NCI-H1436 treated with DMSO at 0.1 percent for 48 hours (cell line): ENCODE measurements at regions not wholly inside any gene's neighbourhood (a gene's known extent, or its start where the extent isn't known, plus 50 kb on each side); places are given as distances from the start of the nearest gene placed in this dataset.

ENCODE experiments used
- DNase-seq: peaks from one replicate; lab custom pipeline; 2025; lab: John Stamatoyannopoulos, UW

DNA sequence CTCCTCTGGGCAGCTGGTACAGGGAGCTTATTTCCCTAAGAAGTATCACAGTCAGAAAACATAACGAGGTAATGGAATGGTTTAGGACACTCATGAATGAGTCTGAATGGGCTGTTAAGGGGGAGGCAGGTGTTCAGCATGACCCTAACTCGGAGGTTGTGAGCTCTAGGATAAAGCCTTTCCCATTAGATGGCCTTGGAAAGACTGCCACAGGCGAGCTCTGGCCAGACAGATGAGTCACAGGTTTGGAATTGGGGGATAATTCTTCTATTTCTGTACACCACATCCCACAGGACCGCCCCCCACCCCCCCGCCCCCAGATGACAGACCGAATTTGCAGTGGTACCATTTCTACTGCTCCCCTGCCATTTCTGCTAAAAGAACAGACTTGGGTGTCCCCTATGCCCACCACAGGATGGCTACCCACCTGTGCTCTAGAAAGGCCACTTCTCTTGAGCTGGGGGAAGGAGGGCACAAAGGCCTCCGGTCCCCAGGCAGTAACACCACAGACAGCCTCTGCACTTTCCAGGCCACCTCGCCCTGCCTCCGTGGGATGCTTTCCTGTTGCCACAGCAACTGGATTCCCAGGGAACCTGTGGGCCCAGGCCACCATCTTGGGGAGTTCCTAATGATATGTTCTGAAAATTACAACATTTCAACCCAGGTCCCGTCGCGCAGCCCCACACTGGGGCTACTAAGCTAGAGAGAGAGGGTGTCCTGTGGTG is 76.7 kb downstream of the TRIM29 start:
- DNase-seq, result no peak

DNA sequence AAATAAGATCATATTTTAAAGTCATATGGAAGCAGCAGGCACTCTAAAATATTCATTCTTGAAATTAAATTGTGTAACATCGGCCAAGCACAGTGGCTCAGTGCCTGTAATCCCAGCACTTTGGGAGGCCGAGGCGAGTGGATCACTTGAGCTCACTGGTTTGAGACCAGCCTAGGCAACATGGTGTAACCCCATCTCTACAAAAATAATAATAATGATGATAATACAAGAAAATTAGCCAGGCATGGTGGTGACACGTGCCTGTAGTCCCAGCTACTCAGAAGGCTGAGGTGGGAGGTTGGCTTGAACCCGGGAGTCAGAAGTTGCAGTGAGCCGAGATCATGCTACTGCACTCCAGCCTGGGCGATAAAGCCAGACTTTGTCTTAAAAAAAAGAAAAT is 77.4 kb downstream of the TRIM29 start:
- no peak for DNase-seq

DNA sequence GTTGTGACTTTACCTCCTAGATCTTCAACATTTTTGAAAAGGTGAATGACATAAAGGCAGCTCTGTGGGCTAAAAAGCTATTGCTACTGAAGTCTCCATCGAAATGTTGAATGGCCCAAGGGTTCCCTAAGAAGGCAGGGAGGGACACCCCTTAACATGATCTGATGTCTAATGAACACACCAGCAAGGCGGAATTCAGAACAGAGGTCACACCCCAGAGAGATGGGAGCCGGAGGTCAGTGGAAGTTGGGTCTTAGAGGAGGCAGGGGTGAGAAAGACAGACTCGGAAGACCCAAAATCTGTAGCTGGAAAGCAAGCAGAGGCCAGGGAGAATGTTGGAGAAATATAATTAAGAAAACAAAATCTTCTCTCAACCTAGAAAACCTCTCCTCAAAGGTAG is 79.0 kb downstream of the TRIM29 start:
- no peak for DNase-seq

DNA sequence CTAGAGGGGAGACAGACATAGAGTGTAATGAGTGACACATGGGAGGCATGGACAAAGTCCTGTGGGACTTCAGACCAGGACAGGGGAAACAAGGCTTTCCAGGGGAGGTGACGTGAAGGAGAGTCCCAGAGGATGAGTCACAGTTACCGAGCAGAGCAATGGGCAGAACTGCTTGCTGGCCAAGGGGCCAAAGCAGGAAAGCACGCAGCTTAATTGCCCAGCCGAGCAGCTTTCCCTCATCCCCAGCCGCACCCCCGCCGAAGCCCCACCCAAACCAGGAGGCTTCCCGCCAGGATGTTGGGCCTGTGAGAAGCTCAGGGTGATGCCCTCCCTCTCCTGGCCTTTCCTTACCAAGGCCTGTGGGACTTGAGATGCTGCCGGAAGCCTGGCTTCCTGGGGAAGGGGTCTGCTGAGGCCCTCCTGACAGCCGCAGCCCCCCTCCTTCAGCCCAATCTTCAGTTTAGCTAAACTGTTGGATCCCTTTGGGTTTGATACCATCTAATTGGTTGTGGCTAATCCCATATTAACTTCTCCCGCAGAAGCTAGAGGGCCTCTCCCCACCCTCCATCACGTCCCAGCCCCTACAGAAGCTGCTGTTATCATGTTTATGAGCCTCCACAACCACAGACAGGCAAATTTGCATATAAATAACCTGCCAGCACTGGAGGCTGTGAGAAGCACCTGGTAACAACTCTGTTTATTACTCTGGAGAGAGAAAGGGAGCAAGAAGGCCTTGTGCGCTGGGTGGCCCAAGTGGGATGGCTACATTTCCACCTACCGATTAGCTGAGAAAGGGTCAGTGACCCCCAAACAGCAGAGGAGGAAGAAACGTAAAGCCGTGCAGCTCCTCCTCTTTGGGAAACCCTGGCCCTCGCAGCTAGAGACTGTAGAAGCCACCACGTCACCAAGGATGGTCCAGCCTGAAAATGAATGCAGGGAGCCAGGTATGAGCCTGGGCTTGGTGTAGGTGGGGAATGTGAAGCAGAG is 80.0 kb downstream of the TRIM29 start:
- DNase-seq, result no peak

DNA sequence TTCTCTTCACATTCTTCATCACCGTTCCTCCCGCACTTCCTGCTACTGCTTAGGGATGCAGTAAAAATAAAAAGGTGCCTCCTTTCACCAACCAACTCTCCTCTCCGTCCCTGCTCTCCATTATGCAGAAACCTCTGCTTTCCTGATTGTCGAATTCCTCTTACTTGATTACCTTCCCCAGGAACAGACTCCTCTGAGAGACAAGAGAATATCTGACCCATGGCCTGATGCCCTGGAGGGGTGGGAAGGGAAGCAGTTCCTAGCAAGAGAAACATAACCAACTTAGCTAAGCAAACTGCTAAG is 80.9 kb downstream of the TRIM29 start:
- no peak for DNase-seq

DNA sequence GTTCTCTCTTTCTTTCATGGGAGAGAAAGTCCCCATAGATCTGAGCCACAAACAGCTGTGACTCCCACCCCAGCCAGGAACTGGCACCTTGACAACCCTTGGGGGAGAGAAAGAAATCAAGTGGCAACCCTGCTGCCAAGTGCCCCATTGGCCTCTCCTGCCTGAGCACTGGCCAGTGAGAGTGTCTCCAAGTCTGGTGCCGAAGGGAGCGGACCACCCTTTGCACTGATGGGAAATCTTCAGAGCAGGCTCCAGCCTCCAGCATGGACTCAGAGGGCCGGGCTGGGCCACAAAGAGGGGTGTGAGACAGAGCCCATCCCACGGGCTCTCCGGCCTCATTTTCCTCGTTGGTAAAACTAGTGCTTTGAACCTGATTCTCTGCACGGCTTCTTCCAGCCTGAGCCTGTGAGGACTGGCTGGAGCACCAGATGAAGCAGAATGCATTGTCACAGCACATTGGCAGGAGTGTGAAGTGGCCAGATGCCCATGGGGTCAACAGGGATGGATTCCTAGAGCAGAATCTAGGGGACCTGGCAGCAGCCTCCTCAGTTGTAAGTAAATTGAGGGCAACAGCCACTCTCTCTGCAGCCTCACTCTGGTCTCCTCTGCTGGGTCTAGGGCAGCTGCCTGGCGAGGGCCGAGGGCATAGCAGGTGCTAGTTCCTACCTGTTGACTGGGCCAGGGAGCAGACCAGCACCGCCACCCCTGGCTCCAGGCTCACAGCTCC is 81.4 kb downstream of the TRIM29 start:
- no peak for DNase-seq

DNA sequence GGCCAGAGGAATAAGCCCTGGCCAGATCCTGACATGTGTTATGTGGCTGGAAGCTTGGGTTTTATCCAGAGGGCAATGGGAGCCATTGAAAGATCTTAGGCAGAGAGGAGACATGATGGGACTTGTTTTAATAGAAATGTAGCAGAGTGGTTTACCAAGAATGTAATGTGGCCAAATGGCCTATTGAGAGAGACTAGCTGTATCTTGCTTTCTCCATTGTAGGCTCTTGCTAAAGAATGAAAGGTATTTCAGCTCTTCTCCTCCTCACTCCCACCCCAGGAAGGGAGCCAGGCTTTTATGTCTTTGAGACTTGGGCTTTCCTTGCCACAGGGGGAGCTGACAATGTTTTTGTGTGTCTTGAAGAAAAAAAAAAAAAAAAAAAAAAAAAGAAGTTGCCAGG is 82.3 kb downstream of the TRIM29 start:
- DNase-seq, result no peak

DNA sequence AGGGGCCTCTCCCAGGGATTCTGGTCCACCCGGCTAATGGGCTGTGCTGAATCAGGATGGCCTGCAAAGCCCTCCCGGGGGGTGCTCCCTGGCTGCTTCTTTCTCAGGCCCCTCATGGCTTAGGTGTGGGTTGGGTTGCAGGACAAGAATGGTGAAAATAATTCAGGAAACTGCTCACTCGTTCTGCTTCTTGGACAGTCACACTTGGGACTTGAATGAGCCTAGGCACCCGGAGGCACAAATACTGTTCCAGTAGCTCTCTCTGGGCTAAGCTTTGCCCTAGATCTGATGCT is 83.2 kb downstream of the TRIM29 start:
- DNase-seq, result no peak

DNA sequence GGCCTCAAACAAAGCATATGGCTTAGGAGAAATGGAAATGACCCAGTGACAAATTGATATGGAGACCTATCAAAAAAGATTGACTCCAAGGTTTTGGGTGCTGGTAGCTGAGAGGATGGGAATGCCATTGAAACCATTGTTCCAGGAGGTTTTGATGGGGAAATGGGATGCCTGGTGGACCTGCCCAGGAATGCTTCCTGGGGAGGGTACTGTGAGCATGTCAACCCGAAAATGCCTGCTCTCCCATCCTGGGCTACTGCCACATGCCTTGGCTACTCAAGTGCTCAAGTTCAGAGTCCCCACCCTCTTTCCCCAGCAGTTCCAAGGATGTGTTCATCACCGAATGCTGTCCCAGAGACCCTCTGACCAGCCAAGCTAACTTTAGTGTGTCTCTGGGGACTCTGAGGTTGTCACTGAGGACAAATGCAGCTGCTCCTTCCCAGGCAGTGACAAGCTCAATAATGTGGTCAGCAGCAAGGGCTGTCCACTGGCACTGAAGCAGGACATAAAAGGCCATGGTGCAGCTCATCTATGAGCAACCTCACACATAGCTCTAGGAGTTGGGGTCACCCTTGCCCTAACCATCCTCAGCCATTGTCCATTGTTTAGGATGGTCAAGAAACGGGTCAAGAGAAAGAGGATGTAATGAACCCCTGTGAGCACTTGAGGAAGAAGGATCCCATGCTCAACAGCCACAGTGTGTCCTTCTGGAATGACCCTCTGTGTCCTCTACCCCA is 83.7 kb downstream of the TRIM29 start:
- no peak for DNase-seq

DNA sequence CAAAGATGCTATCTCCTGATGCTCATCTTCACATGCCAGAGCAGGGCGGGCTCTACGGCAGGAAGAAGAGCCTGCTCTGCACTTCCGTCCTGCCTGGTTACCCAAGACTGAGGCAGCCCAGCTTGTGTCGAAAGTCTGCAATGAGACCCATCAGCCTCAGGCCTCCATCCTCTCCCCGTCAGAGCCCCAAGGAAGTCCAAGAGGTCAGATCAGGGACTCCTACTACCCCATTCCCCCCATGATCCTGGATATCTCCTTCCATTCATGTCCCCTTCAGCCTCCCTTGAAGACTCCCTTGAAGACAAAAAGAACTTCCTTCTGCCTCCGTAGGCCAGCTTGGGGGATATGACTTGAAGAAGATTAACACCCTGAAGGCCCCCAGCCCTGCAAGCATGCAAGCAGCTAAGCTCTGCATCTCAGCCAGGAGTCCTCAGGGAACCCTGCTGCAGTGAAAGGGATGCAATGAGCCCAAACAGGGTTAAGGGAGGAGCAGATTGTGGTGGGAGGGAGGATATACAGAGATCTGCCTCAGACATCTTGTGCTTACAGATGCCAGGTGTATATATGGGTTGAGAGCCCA is 85.6 kb downstream of the TRIM29 start:
- no peak for DNase-seq

DNA sequence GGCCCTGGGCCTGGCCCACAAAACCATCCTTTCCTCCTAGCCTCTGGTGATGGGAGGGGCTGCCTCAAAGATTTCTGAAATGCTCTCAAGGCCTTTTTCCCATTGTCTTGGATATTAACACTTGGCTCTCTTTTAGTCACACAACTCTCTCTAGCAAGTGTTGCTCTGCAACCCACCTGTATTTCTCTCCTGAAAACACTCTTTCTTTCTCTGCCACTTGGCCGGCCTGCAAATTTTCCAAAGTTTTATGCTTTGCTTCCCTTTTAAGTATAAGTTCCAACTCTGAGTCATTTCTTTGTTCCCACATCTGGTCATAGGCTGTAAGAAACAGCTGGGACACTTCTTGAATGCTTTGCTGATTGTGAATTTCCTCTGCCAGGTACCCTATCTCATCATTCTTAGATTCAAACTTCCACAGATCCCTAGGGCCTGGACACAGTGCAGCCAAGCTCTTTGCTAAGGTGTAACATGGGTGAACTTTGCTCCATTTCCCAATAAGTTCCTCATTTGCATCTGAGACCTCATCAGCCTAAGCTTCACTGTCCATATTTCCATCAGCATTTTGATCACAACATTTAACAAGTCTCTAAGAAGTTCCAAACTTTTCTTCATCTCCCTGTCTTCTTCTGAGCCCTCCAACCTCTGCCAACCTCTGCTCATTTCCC is 93.8 kb downstream of the TRIM29 start:
- DNase-seq, result no peak

DNA sequence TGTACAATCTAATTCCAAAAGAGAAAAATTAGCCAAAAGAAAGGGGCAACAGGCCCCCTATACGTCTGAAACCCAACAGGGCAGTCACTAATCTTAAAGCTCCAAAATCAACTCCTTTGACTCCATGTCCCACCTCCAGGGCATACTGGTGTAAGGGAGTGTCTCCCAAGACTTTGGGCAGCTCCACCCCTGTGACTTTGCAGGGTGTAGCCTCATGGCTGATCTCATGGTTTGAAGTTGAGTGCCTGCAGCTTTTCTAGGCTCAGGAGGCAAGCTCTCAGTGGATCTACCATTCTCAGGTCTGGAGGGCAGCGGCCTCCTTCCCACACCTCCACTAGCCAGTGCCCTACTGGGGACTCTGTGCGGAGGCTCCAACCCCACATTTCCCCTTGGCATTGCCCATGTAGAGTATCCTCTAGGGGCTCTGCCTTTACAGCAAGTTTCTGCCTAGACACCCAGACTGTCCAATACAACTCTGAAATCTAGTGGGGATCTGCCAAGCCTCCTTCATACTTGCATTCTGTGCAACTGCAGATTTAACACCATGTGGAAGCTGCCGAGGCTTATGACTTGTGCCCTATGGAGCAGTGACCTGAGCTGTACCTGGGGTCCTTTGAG is 94.5 kb downstream of the TRIM29 start:
- DNase-seq, result no peak

DNA sequence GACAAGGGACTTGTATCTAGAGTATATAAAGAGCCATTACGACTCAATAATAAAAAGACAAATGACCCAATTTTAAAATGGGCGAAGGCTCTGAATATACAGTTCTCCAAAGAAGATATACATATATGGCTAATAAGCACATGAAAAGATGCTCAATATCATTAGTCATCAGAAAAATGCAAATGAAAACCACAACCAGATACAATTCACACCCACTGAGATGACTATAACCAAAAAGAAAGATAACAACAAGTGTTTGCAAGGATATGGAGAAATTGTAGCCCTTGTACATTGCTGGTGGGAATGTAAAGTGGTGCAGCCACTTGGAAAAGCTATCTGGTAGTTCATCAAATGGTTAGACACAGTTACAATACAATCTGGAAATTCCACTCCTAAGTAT is 96.3 kb downstream of the TRIM29 start:
- no peak for DNase-seq

DNA sequence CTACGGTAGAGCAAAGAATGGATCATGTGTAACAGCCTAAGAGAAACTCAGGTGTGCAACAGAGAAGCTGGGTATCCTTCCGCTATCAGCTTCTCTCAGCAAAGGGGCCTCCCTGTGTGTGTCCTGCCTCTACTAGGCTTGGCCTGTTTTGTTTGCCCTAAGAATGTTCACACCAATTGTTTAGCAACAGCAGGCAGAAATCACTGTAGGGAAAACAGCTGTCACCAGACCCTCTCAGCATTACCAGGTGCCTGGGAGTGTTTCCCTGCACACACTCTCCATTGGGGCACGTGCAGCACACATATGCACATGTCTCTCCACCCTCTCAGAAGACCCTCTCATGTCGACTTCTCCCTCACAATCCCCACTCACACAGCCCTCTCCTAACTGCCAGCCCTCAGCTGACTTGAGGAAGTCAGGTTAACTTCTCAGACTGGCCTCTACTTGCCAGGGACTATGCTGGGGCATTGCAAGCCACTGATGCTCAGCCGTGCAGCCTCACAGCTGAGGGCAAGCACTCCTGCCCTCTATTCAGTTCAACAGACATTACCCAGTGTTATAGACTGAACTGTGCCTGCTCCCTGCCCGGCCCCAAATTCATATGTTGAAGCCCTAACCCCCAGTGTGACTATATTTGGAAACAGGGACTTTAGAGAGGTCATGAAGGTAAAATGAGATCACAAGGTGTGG is 97.6 kb downstream of the TRIM29 start:
- DNase-seq, result no peak

DNA sequence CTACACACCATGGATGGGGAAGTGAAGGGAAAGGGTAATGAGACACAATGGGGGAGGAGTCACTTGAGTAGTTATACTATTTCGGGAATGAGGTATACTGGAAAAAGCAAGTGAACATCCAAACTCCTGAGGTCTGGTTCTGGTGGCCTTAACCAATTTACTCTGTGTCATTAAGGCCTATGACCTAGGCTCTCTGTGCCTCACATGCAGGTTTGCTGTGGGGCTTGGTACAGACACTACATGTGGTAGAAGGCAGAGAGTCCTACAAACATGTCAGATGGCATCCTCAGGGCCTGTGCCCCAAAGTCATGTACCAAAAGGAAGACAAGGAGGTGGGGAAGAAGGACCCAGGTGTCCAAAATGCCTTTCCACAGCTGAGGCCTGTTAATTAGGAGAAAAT is 98.9 kb downstream of the TRIM29 start:
- DNase-seq, result no peak

DNA sequence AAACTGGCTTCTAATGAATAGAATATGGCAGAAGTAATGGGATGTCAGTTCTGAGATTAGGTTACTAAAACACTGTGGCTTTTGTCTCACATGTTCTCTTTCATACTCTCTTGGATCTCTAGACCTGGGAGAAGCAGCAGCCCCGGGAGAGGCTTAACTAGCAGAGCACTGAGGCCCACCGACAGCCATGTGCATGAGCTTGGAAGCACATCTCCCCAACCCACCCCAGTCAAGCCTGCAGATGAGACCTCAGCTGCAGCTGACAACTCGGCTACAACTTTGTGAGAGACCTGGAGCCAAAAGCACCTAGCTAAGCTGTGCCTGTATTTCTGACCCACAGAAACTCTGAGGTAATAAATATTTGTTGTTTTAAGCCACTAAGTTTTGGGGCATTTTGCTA is 100.8 kb downstream of the TRIM29 start:
- DNase-seq, result no peak

DNA sequence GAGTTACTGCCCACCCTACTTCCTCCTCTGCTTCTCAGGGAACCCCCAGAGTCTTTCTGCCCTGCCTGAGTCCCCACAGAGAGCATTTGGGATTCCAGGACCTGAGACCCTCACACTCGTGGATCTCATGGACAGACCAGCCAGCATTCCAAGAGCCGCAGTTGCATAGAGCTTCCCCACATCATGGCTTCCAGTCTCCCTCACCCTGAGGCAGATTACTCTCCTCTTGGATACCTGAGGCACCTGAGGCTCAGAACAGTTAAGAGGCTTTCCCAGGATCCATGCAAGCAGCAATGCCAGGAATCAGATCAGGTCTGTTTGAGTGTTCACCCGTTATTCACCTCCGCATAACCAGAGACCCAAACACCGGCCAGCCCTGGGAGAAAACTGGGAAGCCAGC is 102.2 kb downstream of the TRIM29 start:
- no peak for DNase-seq

DNA sequence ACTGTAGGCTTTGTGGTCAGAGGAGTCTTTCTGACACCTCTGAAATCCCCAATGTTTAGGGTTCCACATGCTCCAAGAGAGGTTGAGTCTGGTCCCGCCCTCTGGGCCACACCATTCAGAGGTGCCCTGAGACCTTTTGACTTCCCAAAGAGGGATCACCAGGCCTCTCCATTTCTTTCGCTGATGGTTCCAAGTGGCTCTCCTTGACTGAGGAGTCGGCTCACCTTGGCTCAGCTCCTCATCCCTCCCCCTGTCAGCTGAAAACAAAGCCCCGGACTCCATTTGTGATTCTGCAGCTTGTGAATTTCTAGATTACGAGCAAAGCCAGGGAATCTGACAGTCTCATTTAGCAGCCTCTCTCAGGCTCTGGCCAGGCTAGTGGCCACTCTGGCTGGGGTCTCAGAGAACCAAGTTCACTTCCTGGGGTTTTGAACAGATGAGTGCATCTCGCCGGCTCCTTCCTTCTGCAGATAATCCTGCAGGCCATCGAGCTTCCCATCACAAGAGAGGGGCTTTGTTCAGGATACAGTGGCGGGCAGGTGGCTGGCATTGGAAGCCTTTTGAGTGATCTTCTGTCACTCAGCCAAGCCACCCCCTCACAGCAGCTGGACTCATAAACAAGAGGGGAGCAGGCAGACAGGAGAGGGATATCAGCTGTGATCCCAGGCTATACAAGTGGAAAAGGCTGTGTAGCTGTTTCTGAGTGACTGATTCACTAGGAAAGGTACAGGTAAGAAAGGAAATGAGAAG is 102.9 kb downstream of the TRIM29 start:
- no peak for DNase-seq

DNA sequence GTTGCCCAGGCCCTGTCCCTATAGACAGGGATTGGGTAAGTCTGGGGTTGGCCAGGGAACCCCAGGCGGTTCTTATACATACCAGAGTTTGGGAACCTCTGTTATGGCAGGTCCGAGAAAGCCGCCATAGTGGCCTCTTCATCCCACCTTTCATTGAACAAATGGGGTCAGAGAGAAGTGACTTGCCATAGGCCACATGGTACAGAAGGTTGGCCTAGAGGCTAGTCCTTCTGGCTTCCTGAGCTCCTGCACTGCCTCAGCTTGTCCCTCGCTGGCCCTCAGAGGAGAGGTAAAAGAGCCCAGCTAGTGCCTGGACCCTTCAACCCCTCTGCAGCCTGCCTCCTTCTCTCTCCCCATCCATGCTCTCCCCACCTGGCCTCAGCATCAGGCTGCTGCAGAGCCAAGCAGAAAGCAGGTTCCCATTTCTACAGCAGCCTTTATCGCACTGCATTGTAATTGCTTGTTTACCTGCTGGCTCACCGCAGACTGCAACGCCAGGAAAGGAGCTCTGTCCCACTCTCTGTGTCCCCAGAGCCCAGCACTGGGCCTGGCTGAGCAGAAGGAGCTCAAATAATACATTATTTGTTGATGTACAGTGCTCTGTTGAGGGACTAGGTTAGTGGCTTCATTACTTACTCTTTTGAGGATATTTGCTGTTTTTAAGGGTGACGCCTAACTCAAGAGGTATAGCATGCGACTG is 103.6 kb downstream of the TRIM29 start:
- no peak for DNase-seq
